ENCODE measurements at regions not wholly inside any gene's neighbourhood (a gene's known extent, or its start where the extent isn't known, plus 50 kb on each side); places are given as distances from the start of the nearest gene placed in this dataset.

- TF ChIP-seq CTCF (IDR thresholded peaks at IDR 0.05; ENCODE audit: insufficient read depth, low read length), result no peak
- TF ChIP-seq REST (IDR thresholded peaks at IDR 0.05; ENCODE audit: insufficient replicate concordance, low read depth), result no peak
- no peak for TF ChIP-seq POLR2AphosphoS5 (IDR thresholded peaks at IDR 0.05; ENCODE audit: low read depth)
- TF ChIP-seq GABPA (IDR thresholded peaks at IDR 0.05; ENCODE audit: low read depth), result no peak
Observed at GRCh38 chr21:35920436-35920835, 139.9 kb downstream of the SETD4 start.

Measured in HL-60 (cell line).